ENCODE measurements at regions not wholly inside any gene's neighbourhood (a gene's known extent, or its start where the extent isn't known, plus 50 kb on each side); places are given as distances from the start of the nearest gene placed in this dataset.
"Not testable (repeated sequence)": the region's sequence is repeated elsewhere in the genome, so short reads cannot be mapped to it uniquely, and the experiment has no call there.

GRCh38 chr15:24316326-24316725 is 359.2 kb upstream of the NPAP1 start:
- H3K4me1 Mint-ChIP-seq (ENCODE audit: low read depth); H3K4me3 Mint-ChIP-seq (ENCODE audit: low read depth); H3K36me3 Mint-ChIP-seq (ENCODE audit: insufficient read depth); DNase-seq (ENCODE audit: low spot score, unreplicated experiment); H3K27me3 Mint-ChIP-seq; H3K27ac Mint-ChIP-seq: not testable (repeated sequence)
- peaks cover 18% of the 10 kb centered on the region for H3K9me3 Mint-ChIP-seq (ENCODE audit: low read depth)

- no peak for TF ChIP-seq CTCF (IDR thresholded peaks at IDR 0.05; ENCODE audit: unreplicated experiment)
- Mint-ChIP-seq H3K27me3 (no peaks in the 10 kb centered on the region), H3K9me3 (ENCODE audit: low read depth) (peaks cover 16% of the 10 kb centered on the region), H3K27ac (no peak overlapping the region), H3K36me3 (ENCODE audit: insufficient read depth) (no peaks in the 10 kb centered on the region), H3K4me1 (ENCODE audit: low read depth) (peaks cover under 1% of the 10 kb centered on the region), H3K4me3 (ENCODE audit: low read depth) (no peak overlapping the region)
- no peak for DNase-seq (ENCODE audit: low spot score, unreplicated experiment)
Observed at GRCh38 chr15:24318981-24319380, 356.6 kb upstream of the NPAP1 start.

GRCh38 chr15:24324096-24324495 is 351.5 kb upstream of the NPAP1 start:
- not testable (repeated sequence) for H3K4me1 Mint-ChIP-seq (ENCODE audit: low read depth); H3K36me3 Mint-ChIP-seq (ENCODE audit: insufficient read depth); H3K27me3 Mint-ChIP-seq; DNase-seq (ENCODE audit: low spot score, unreplicated experiment); H3K4me3 Mint-ChIP-seq (ENCODE audit: low read depth); H3K27ac Mint-ChIP-seq
- H3K9me3 Mint-ChIP-seq (ENCODE audit: low read depth), result peaks cover 14% of the 10 kb centered on the region

GRCh38 chr15:24326513-24326912 is 349.1 kb upstream of the NPAP1 start:
- not testable (repeated sequence) for DNase-seq (ENCODE audit: low spot score, unreplicated experiment); H3K27ac Mint-ChIP-seq; H3K36me3 Mint-ChIP-seq (ENCODE audit: insufficient read depth); H3K4me1 Mint-ChIP-seq (ENCODE audit: low read depth); H3K27me3 Mint-ChIP-seq; H3K4me3 Mint-ChIP-seq (ENCODE audit: low read depth)
- peaks cover 16% of the 10 kb centered on the region for H3K9me3 Mint-ChIP-seq (ENCODE audit: low read depth)

GRCh38 chr15:24331964-24332363 is 343.6 kb upstream of the NPAP1 start:
- H3K27ac Mint-ChIP-seq; DNase-seq (ENCODE audit: low spot score, unreplicated experiment); H3K36me3 Mint-ChIP-seq (ENCODE audit: insufficient read depth); H3K4me1 Mint-ChIP-seq (ENCODE audit: low read depth); H3K4me3 Mint-ChIP-seq (ENCODE audit: low read depth); H3K27me3 Mint-ChIP-seq: not testable (repeated sequence)
- peaks cover 27% of the 10 kb centered on the region for H3K9me3 Mint-ChIP-seq (ENCODE audit: low read depth)

GRCh38 chr15:24341876-24342275 is 333.7 kb upstream of the NPAP1 start:
- not testable (repeated sequence) for H3K4me1 Mint-ChIP-seq (ENCODE audit: low read depth); H3K36me3 Mint-ChIP-seq (ENCODE audit: insufficient read depth); H3K9me3 Mint-ChIP-seq (ENCODE audit: low read depth); DNase-seq (ENCODE audit: low spot score, unreplicated experiment); H3K27me3 Mint-ChIP-seq; H3K27ac Mint-ChIP-seq; H3K4me3 Mint-ChIP-seq (ENCODE audit: low read depth)

GRCh38 chr15:24352777-24353176 is 322.8 kb upstream of the NPAP1 start:
- not testable (repeated sequence) for H3K9me3 Mint-ChIP-seq (ENCODE audit: low read depth); H3K4me3 Mint-ChIP-seq (ENCODE audit: low read depth); DNase-seq (ENCODE audit: low spot score, unreplicated experiment); H3K27ac Mint-ChIP-seq; H3K27me3 Mint-ChIP-seq; H3K36me3 Mint-ChIP-seq (ENCODE audit: insufficient read depth)
- H3K4me1 Mint-ChIP-seq (ENCODE audit: low read depth), result peaks cover 19% of the 10 kb centered on the region

GRCh38 chr15:24381103-24381502 is 294.5 kb upstream of the NPAP1 start:
- not testable (repeated sequence) for H3K36me3 Mint-ChIP-seq (ENCODE audit: insufficient read depth); H3K27me3 Mint-ChIP-seq; DNase-seq (ENCODE audit: low spot score, unreplicated experiment); H3K4me3 Mint-ChIP-seq (ENCODE audit: low read depth); H3K9me3 Mint-ChIP-seq (ENCODE audit: low read depth); H3K27ac Mint-ChIP-seq; H3K4me1 Mint-ChIP-seq (ENCODE audit: low read depth)

GRCh38 chr15:24385258-24385657 is 290.3 kb upstream of the NPAP1 start:
- not testable (repeated sequence) for H3K27me3 Mint-ChIP-seq; H3K27ac Mint-ChIP-seq; H3K36me3 Mint-ChIP-seq (ENCODE audit: insufficient read depth); H3K4me1 Mint-ChIP-seq (ENCODE audit: low read depth); DNase-seq (ENCODE audit: low spot score, unreplicated experiment); H3K4me3 Mint-ChIP-seq (ENCODE audit: low read depth); H3K9me3 Mint-ChIP-seq (ENCODE audit: low read depth)

GRCh38 chr15:24394303-24394702 is 281.3 kb upstream of the NPAP1 start:
- DNase-seq (ENCODE audit: low spot score, unreplicated experiment), result no peak
- peaks cover 15% of the 10 kb centered on the region for H3K9me3 Mint-ChIP-seq (ENCODE audit: low read depth)
- no peak overlapping the region for H3K27ac Mint-ChIP-seq
- H3K36me3 Mint-ChIP-seq (ENCODE audit: insufficient read depth), result no peaks in the 10 kb centered on the region
- H3K4me3 Mint-ChIP-seq (ENCODE audit: low read depth), result no peak overlapping the region
- no peaks in the 10 kb centered on the region for H3K27me3 Mint-ChIP-seq
- TF ChIP-seq CTCF (IDR thresholded peaks at IDR 0.05; ENCODE audit: unreplicated experiment), result no peak
- no peaks in the 10 kb centered on the region for H3K4me1 Mint-ChIP-seq (ENCODE audit: low read depth)

- H3K4me3 Mint-ChIP-seq (ENCODE audit: low read depth); H3K36me3 Mint-ChIP-seq (ENCODE audit: insufficient read depth); DNase-seq (ENCODE audit: low spot score, unreplicated experiment); H3K4me1 Mint-ChIP-seq (ENCODE audit: low read depth); H3K27ac Mint-ChIP-seq; H3K27me3 Mint-ChIP-seq: not testable (repeated sequence)
- peaks cover 22% of the 10 kb centered on the region for H3K9me3 Mint-ChIP-seq (ENCODE audit: low read depth)
Observed at GRCh38 chr15:24412649-24413048, 262.9 kb upstream of the NPAP1 start.

Measured in progenitor cell of endocrine pancreas (in vitro differentiated cells).